ENCODE measurements at regions not wholly inside any gene's neighbourhood (a gene's known extent, or its start where the extent isn't known, plus 50 kb on each side); places are given as distances from the start of the nearest gene placed in this dataset.

DNA sequence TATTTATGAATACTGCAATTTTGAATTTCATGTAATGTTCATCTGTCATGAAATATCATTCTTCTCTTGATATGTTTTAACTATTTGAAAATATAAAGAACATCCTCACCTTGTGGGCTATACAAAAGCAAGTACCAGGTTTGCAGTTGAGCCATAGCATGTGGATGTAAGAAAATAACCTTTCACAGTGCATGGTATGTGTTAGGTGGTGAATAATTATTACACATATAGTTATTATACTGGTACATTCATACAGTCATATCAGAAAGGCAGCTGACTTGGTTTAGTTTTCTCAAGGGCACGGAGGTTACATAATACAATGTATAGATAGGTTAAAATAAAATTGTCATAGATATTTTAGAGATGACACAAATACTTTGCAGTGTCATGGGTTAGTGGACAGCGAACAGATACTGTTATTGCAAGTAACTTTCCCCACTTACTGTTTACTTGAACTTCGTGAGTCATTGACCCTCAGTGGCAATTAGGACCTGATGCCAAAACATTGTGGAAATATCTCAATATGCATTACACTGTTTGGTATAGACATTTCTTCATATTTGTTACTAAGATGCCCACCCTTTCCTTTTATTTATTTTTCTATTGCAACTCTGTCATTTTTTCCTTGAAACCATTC is 445.4 kb upstream of the GOT2 start:
- Mint-ChIP-seq H3K9me3 (peaks cover 0 to 10% (median 4%) of the 10 kb centered on the region in 6 donors), H3K4me1 (no peaks in the 10 kb centered on the region), H3K27me3 (ENCODE audit: low read depth in 3 of 3) (peaks cover 0 to 5% (median 0%) of the 10 kb centered on the region in 3 donors), H3K27ac (no peak overlapping the region), H3K36me3 (no peaks in the 10 kb centered on the region), H3K4me3 (no peak overlapping the region)
- no peak for DNase-seq

GRCh38 chr16:59173408-59173831 is 439.3 kb upstream of the GOT2 start:
- H3K4me3 Mint-ChIP-seq, result no peak overlapping the region
- no peaks in the 10 kb centered on the region for H3K36me3 Mint-ChIP-seq
- H3K4me1 Mint-ChIP-seq, result no peaks in the 10 kb centered on the region
- peaks cover 0 to 6% (median 4%) of the 10 kb centered on the region in 6 donors for H3K9me3 Mint-ChIP-seq
- H3K27me3 Mint-ChIP-seq (ENCODE audit: low read depth in 3 of 3), result peaks cover 0 to 1% (median 0%) of the 10 kb centered on the region in 3 donors
- no peak for DNase-seq
- no peak overlapping the region for H3K27ac Mint-ChIP-seq

DNA sequence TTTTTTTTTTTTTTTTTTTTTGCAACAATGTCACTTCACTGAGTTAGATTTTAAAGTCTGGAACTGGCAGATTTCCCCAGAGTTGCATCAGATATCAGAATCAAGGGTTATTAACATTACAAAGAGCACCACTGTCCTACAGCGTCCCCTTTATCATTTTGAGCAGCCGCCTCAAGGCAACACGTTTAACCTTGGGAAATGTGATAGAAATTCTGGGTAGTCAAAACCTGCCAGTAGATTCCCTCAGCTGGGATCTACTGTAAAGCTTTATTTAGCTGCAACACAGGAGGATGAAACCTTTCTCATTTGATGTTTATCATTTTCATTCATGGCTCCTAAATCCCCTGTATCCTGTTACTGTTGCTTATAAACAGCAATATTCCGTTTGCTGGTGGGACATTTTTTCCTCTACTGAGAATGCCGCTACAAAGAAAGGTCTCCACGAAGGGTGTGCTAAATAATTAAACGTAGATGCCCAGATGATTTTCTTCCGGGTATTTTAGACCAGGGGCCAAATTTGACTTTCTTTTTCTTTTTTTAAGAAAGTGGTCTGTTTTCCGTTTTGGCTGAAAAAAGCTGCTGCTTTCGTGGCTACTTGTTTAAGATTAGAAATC is 436.1 kb upstream of the GOT2 start:
- Mint-ChIP-seq H3K27ac (no peak overlapping the region), H3K27me3 (ENCODE audit: low read depth in 3 of 3) (peaks cover 0 to 1% (median 0%) of the 10 kb centered on the region in 3 donors), H3K36me3 (no peaks in the 10 kb centered on the region), H3K4me3 (no peak overlapping the region), H3K9me3 (peaks cover 0 to 6% (median 0%) of the 10 kb centered on the region in 6 donors), H3K4me1 (no peaks in the 10 kb centered on the region)
- no peak for DNase-seq

- Mint-ChIP-seq H3K4me1 (no peaks in the 10 kb centered on the region), H3K9me3 (peaks cover 0 to 6% (median 0%) of the 10 kb centered on the region in 6 donors), H3K27ac (no peak overlapping the region), H3K36me3 (no peaks in the 10 kb centered on the region), H3K4me3 (no peak overlapping the region), H3K27me3 (ENCODE audit: low read depth in 3 of 3) (peaks cover 0 to 1% (median 0%) of the 10 kb centered on the region in 3 donors)
- DNase-seq, result no peak
These were observed 435.1 kb upstream of the GOT2 start for GRCh38 chr16:59169168-59169567.

DNA sequence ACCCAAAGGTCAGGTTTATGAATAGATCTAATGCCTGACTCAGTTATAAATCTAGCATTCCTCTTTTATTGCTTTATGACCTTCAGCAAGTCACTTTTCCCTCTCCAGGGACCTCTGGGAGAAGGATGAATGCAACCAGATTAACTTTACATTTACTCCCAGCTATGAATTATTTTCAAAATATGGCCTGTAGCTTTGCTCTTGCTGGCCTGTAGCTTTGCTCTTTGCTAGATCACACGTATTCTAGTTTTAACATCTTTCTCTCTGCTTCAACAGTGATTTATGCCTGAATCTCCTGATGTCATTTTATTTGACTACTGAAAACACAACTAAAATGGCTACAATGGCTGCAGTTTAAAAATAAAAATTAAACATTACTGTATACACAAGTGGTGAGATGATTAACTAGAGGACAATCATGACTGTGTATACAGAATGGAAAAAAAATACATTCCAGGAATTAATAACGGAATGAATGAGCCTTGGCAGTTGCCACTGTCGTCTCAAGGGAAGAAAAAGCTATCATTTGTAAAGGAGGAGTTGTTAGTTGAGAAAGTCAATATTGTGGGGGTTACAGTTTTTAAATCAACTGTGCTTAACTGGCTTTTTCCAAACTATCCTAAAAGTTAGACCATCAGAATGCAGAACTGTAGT is 434.5 kb upstream of the GOT2 start:
- Mint-ChIP-seq H3K27ac (no peak overlapping the region), H3K9me3 (peaks cover 0 to 6% (median 0%) of the 10 kb centered on the region in 6 donors), H3K36me3 (no peaks in the 10 kb centered on the region), H3K4me3 (no peak overlapping the region), H3K27me3 (ENCODE audit: low read depth in 3 of 3) (peaks cover 0 to 1% (median 0%) of the 10 kb centered on the region in 3 donors), H3K4me1 (no peaks in the 10 kb centered on the region)
- DNase-seq, result no peak

- Mint-ChIP-seq H3K27ac (no peak overlapping the region), H3K9me3 (peaks cover 0 to 3% (median 0%) of the 10 kb centered on the region in 6 donors), H3K4me3 (no peak overlapping the region), H3K36me3 (no peaks in the 10 kb centered on the region), H3K27me3 (ENCODE audit: low read depth in 3 of 3) (peaks cover 0 to 2% (median 0%) of the 10 kb centered on the region in 3 donors), H3K4me1 (no peaks in the 10 kb centered on the region)
- DNase-seq, result no peak
These were observed 430.3 kb upstream of the GOT2 start for GRCh38 chr16:59164461-59164860.

DNA sequence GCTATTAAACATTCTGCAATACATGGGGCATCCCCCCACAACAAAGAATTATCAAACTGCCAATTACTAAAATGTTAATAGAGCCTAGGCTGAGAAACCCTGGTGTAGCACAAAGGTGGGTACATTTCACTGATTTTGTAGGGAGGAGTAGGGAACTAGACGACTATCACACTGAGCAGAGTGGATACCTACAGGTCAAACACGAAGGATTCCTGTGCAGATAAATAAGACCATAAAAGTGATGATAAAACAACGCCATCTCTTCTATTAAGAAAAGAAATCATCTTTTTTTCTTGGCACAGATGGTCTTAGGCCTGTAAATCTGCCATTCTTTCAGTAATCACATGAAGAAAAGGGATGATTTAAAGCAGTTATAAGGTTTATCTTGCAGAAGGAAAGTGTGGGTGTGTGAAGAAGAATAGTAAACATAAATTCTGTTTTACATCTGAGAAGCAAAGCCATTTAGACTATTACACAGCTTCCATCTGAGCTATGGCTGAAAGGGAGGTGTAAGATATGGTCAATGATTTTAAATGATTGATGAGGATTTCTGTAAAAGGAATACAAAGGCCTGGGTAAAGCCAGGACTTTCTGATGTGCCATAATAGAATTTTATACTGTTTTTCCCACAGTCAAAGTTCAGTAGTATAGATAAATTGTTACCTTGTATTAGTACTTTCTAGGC is 429.4 kb upstream of the GOT2 start:
- no peak for DNase-seq
- Mint-ChIP-seq H3K27me3 (ENCODE audit: low read depth in 3 of 3) (peaks cover 0 to 2% (median 0%) of the 10 kb centered on the region in 3 donors), H3K4me1 (no peaks in the 10 kb centered on the region), H3K36me3 (no peaks in the 10 kb centered on the region), H3K4me3 (no peak overlapping the region), H3K9me3 (peaks cover 0 to 3% (median 0%) of the 10 kb centered on the region in 6 donors), H3K27ac (no peak overlapping the region)

GRCh38 chr16:59161679-59162078 is 427.6 kb upstream of the GOT2 start:
- H3K27me3 Mint-ChIP-seq (ENCODE audit: low read depth in 3 of 3), result peaks cover 0 to 2% (median 0%) of the 10 kb centered on the region in 3 donors
- H3K4me3 Mint-ChIP-seq, result no peak overlapping the region
- no peak overlapping the region for H3K27ac Mint-ChIP-seq
- DNase-seq, result no peak
- no peaks in the 10 kb centered on the region for H3K4me1 Mint-ChIP-seq
- no peaks in the 10 kb centered on the region for H3K36me3 Mint-ChIP-seq
- H3K9me3 Mint-ChIP-seq, result peaks cover 0 to 3% (median 0%) of the 10 kb centered on the region in 6 donors

GRCh38 chr16:59154295-59154694 is 420.2 kb upstream of the GOT2 start:
- Mint-ChIP-seq H3K27ac (no peak overlapping the region), H3K36me3 (no peaks in the 10 kb centered on the region), H3K27me3 (ENCODE audit: low read depth in 3 of 3) (peaks cover 0 to 4% (median 0%) of the 10 kb centered on the region in 3 donors), H3K9me3 (peaks cover 0 to 3% (median 0%) of the 10 kb centered on the region in 6 donors), H3K4me3 (no peak overlapping the region), H3K4me1 (no peaks in the 10 kb centered on the region)
- no peak for DNase-seq

DNA sequence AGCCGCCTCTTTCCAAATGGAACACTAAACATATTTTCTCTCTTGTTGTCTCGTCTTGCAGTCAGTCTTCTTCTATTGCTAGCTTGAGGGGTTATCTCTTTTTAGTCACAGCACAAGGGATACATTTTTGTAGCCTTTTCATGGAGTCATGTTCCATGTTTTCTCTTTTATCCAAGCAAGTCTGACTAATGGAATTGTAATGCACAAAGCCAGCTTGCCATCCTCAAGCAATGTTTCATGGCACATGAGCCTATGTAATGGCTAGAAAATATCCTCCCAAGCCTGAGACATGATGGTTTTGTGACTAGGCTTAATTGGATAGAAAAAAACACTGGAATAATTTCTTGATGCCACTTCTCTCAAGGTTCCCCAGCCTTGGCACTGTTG is 414.6 kb upstream of the GOT2 start:
- Mint-ChIP-seq H3K4me3 (no peak overlapping the region), H3K27me3 (ENCODE audit: low read depth in 3 of 3) (peaks cover 0 to 3% (median 2%) of the 10 kb centered on the region in 3 donors), H3K4me1 (no peaks in the 10 kb centered on the region), H3K36me3 (no peaks in the 10 kb centered on the region), H3K27ac (no peak overlapping the region), H3K9me3 (peaks cover 0 to 3% (median 0%) of the 10 kb centered on the region in 6 donors)
- no peak for DNase-seq

DNA sequence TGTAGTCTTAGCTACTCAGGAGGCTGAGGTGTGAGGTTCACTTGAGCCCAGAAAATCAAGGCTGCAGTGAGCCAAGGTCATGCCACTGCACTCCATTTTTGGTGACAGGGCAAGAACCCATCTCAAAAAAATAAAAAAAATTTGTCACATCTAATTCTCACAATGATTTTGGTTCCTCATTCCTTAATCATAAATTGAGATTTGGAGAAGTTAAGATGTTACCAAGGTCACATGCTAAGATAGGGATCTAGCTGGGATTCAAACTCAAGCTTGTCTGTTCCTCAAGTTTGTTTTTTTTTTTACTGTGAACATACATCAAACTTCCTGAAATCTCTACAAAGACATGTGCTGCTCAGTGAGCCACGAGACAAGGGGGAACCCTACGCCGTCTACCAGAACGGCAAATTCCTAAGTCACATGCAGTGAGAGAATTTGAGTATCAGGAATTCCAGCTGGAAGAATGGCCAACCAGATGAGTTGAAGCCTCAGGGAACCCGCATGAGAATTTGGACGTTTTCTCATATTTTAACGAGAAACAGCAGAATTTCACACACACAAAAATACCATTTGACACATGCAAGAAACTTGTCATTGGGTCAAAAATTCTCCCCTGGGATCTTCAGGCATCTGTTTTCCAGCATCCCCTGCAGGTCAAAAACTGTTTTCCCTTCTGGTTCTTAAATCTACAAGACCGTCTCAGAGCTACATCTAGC is 414.1 kb upstream of the GOT2 start:
- no peak overlapping the region for H3K4me3 Mint-ChIP-seq
- H3K9me3 Mint-ChIP-seq, result peaks cover 0 to 3% (median 0%) of the 10 kb centered on the region in 6 donors
- DNase-seq, result no peak
- H3K27me3 Mint-ChIP-seq (ENCODE audit: low read depth in 3 of 3), result peaks cover 0 to 3% (median 2%) of the 10 kb centered on the region in 3 donors
- no peaks in the 10 kb centered on the region for H3K36me3 Mint-ChIP-seq
- H3K27ac Mint-ChIP-seq, result no peak overlapping the region
- H3K4me1 Mint-ChIP-seq, result no peaks in the 10 kb centered on the region

GRCh38 chr16:59146140-59146539 is 412.0 kb upstream of the GOT2 start:
- Mint-ChIP-seq H3K9me3 (peaks cover 0 to 4% (median under 1%) of the 10 kb centered on the region in 6 donors), H3K27me3 (ENCODE audit: low read depth in 3 of 3) (peaks cover 0 to 3% (median 2%) of the 10 kb centered on the region in 3 donors), H3K36me3 (no peaks in the 10 kb centered on the region), H3K4me3 (no peak overlapping the region), H3K27ac (no peak overlapping the region), H3K4me1 (no peaks in the 10 kb centered on the region)
- no peak for DNase-seq

DNA sequence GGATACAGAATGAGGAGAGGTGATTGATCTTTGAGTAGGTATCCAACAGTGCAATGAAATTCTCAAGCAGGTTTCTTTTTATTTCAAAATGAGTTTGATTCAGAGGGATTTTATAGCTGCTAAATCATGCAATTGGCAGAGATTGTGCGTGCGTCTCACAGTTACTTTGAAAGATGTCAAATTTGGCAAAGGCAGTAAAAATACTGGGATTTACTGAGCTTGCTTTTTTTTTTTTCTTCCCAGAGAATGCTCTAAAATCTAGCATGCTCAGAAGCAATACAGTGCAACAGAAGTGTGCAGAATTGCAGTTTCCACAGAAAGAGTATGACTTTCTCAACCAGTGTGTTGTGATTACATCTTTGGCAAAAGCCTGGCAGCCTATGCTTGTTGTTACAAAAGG is 410.7 kb upstream of the GOT2 start:
- DNase-seq, result no peak
- no peaks in the 10 kb centered on the region for H3K36me3 Mint-ChIP-seq
- no peak overlapping the region for H3K4me3 Mint-ChIP-seq
- H3K27ac Mint-ChIP-seq, result no peak overlapping the region
- peaks cover 0 to 4% (median 2%) of the 10 kb centered on the region in 6 donors for H3K9me3 Mint-ChIP-seq
- peaks cover 1 to 3% (median 2%) of the 10 kb centered on the region in 3 donors for H3K27me3 Mint-ChIP-seq (ENCODE audit: low read depth in 3 of 3)
- H3K4me1 Mint-ChIP-seq, result no peaks in the 10 kb centered on the region
